Kidney glomerular epithelial cell (primary cell): ENCODE measurements at regions not wholly inside any gene's neighbourhood (a gene's known extent, or its start where the extent isn't known, plus 50 kb on each side); places are given as distances from the start of the nearest gene placed in this dataset.

Experiments
- DNase-seq: peaks from one replicate; lab custom pipeline; 2025; lab: John Stamatoyannopoulos, UW

- DNase-seq = no peak
These were observed 142.1 kb downstream of the CXCL12 start for GRCh38 chr10:44242826-44243225.

- DNase-seq = no peak
These were observed 142.8 kb downstream of the CXCL12 start for GRCh38 chr10:44242091-44242490.

- DNase-seq = no peak
These were observed 144.2 kb downstream of the CXCL12 start for GRCh38 chr10:44240584-44241205.

GRCh38 chr10:44238212-44238611, 146.7 kb downstream of the CXCL12 start:
- no peak for DNase-seq

- no peak for DNase-seq
These were observed 147.4 kb downstream of the CXCL12 start for GRCh38 chr10:44237364-44238049.

- DNase-seq = no peak
These were observed 149.5 kb downstream of the CXCL12 start for GRCh38 chr10:44235363-44235762.

GRCh38 chr10:44234483-44234875, 150.4 kb downstream of the CXCL12 start:
- no peak for DNase-seq

- DNase-seq = no peak
These were observed 151.1 kb downstream of the CXCL12 start for GRCh38 chr10:44233561-44234482.

GRCh38 chr10:44217274-44217820, 167.6 kb downstream of the CXCL12 start:
- DNase-seq = no peak

- no peak for DNase-seq
These were observed 168.8 kb downstream of the CXCL12 start for GRCh38 chr10:44216073-44216472.

GRCh38 chr10:44209811-44210210, 175.1 kb downstream of the CXCL12 start:
- DNase-seq = no peak

GRCh38 chr10:44207160-44207559, 177.7 kb downstream of the CXCL12 start:
- DNase-seq = no peak

GRCh38 chr10:44206127-44206818, 178.6 kb downstream of the CXCL12 start:
- DNase-seq = no peak

- DNase-seq = no peak
These were observed 179.8 kb downstream of the CXCL12 start for GRCh38 chr10:44205067-44205466.

GRCh38 chr10:44203535-44203934, 181.4 kb downstream of the CXCL12 start:
- DNase-seq = no peak

- no peak for DNase-seq
These were observed 181.9 kb downstream of the CXCL12 start for GRCh38 chr10:44202952-44203351.

GRCh38 chr10:44201656-44202055, 183.2 kb downstream of the CXCL12 start:
- DNase-seq = no peak

GRCh38 chr10:44201011-44201410, 183.9 kb downstream of the CXCL12 start:
- no peak for DNase-seq

GRCh38 chr10:44199991-44200655, 184.8 kb downstream of the CXCL12 start:
- no peak for DNase-seq

- no peak for DNase-seq
These were observed 185.6 kb downstream of the CXCL12 start for GRCh38 chr10:44199267-44199666.

GRCh38 chr10:44198780-44199097, 186.2 kb downstream of the CXCL12 start:
- DNase-seq = no peak
